ENCODE measurements at regions not wholly inside any gene's neighbourhood (a gene's known extent, or its start where the extent isn't known, plus 50 kb on each side); places are given as distances from the start of the nearest gene placed in this dataset.
A peak's percentile ranks its signal among the peaks of the same experiment; 100 is the strongest.

GRCh38 chr2:167871286-167871685, 376.1 kb downstream of the STK39 start:
- no peak for TF ChIP-seq CTCF (IDR thresholded peaks at IDR 0.05; ENCODE audit: low read depth, low read length, missing control alignments)
- H3K4me3 ChIP-seq (ENCODE audit: low read depth, low read length): no peak overlapping the region

GRCh38 chr2:167869200-167869599, 378.2 kb downstream of the STK39 start:
- no peak overlapping the region for H3K4me3 ChIP-seq (ENCODE audit: low read depth, low read length)
- TF ChIP-seq CTCF (IDR thresholded peaks at IDR 0.05; ENCODE audit: low read depth, low read length, missing control alignments): peak; percentile 11
- no peak for DNase-seq (ENCODE audit: low read depth)

More at GRCh38 chr2:167871286-167871685, 376.1 kb downstream of the STK39 start:
- DNase-seq (ENCODE audit: low read depth): no peak

- no peak for DNase-seq (ENCODE audit: low read depth)
- TF ChIP-seq CTCF (IDR thresholded peaks at IDR 0.05; ENCODE audit: low read depth, low read length, missing control alignments): no peak
- no peak overlapping the region for H3K4me3 ChIP-seq (ENCODE audit: low read depth, low read length)
Measured at GRCh38 chr2:167863377-167863776, 384.0 kb downstream of the STK39 start.

- DNase-seq (ENCODE audit: low read depth): no peak
Measured at GRCh38 chr2:167862782-167863181, 384.6 kb downstream of the STK39 start.

GRCh38 chr2:167862296-167862695, 385.1 kb downstream of the STK39 start:
- no peak for DNase-seq (ENCODE audit: low read depth)
- H3K4me3 ChIP-seq (ENCODE audit: low read depth, low read length): no peak overlapping the region
- TF ChIP-seq CTCF (IDR thresholded peaks at IDR 0.05; ENCODE audit: low read depth, low read length, missing control alignments): no peak

More at GRCh38 chr2:167862782-167863181, 384.6 kb downstream of the STK39 start:
- TF ChIP-seq CTCF (IDR thresholded peaks at IDR 0.05; ENCODE audit: low read depth, low read length, missing control alignments): no peak
- no peak overlapping the region for H3K4me3 ChIP-seq (ENCODE audit: low read depth, low read length)

- no peak overlapping the region for H3K4me3 ChIP-seq (ENCODE audit: low read depth, low read length)
- DNase-seq (ENCODE audit: low read depth): no peak
- TF ChIP-seq CTCF (IDR thresholded peaks at IDR 0.05; ENCODE audit: low read depth, low read length, missing control alignments): no peak
Measured at GRCh38 chr2:167861574-167862193, 385.7 kb downstream of the STK39 start.

- TF ChIP-seq CTCF (IDR thresholded peaks at IDR 0.05; ENCODE audit: low read depth, low read length, missing control alignments): no peak
- H3K4me3 ChIP-seq (ENCODE audit: low read depth, low read length): no peak overlapping the region
- DNase-seq (ENCODE audit: low read depth): no peak
Measured at GRCh38 chr2:167860082-167860481, 387.3 kb downstream of the STK39 start.

All from GM12864 (cell line).